Upper lobe of left lung (tissue), 6 donors: ENCODE measurements at regions not wholly inside any gene's neighbourhood (a gene's known extent, or its start where the extent isn't known, plus 50 kb on each side); places are given as distances from the start of the nearest gene placed in this dataset.
"Not testable (repeated sequence)": the region's sequence is repeated elsewhere in the genome, so short reads cannot be mapped to it uniquely, and the experiment has no call there.

Source experiments
- ATAC-seq, 2 donors: fragments of 200-7000 bp; cut with Tn5 transposase; one replicate each; pipeline ENCODE4 v1.9.1; 2022; ENCODE audit warnings: mild to moderate bottlenecking in 2 of 2, moderate library complexity in 2 of 2; ENCODE audit not compliant: low FRiP score in 2 of 2
- DNase-seq, 2 donors: peaks; one replicate each; pipeline ENCODE4 v3.0.0-alpha.2; 2019 to 2020
- H3K27ac ChIP-seq, 4 donors: fragments of 200-600 bp; sonication (generic); one replicate each; pipeline ENCODE4 v1.5.1; 2016 to 2019
- H3K27me3 ChIP-seq, 4 donors: fragments of 200-600 bp; sonication (generic); one replicate each; pipeline ENCODE4 v1.5.1; 2017 to 2019
- H3K36me3 ChIP-seq, 4 donors: fragments of 200-600 bp; sonication (generic); one replicate each; pipeline ENCODE4 v1.5.1; 2016 to 2019
- H3K4me1 ChIP-seq, 4 donors: fragments of 200-600 bp; sonication (generic); one replicate each; pipeline ENCODE4 v1.5.1; 2018 to 2019
- H3K4me3 ChIP-seq, 4 donors: fragments of 200-600 bp; sonication (generic); one replicate each; pipeline ENCODE4 v1.5.1; 2017 to 2019; ENCODE audit warnings: mild to moderate bottlenecking in 2 of 4, moderate library complexity in 1 of 4
- H3K9me3 ChIP-seq, 4 donors: fragments of 200-600 bp; sonication (generic); one replicate each; pipeline ENCODE4 v1.5.1; 2018 to 2019
- WGBS, 2 donors: methylation state at CpG; one replicate each; pipeline ENCODE4 v1.1.5; 2017 to 2018; 5-methylcytosine and 5-hydroxymethylcytosine counted together
- donor health status: DM: no; HTN: no; CAD: no; lungs with moderate emphysema.
- donor health status: DM: no; HTN: yes; CAD: no; lungs with severe emphysema.

DNA sequence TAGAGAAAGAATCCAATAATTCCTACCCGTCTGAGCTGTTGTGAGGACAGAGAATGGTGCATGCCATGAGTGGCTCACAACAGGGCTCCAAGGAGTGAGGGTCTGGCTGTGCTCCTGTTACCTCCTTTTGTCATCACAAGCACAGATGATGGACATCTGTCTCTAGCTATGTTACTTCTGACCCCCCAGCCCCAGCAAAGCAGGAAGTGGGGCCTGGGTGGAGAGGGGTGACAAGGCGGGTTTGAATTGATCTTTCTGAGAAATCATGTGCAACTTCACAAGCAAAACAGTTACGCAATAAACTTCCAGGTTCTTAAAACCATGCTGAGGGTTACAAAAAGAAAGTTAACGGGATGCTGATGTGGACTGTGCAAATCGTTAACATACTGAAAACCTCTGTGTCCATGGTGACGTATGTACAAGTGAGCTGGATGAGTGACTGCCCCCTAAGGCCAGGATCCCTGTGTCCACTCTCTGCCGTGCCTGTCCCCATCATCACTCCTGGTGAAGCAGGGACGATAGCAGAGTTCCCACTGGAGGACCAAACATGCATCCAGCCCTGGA lies 254.7 kb downstream of the BCL2L11 start:
- not testable (repeated sequence) for H3K36me3 ChIP-seq, H3K9me3 ChIP-seq, ATAC-seq, H3K27me3 ChIP-seq, DNase-seq, H3K27ac ChIP-seq, H3K4me1 ChIP-seq, H3K4me3 ChIP-seq
- 64 to 81% methylated on average over 7 to 8 of the region's 8 CpGs for WGBS, 2 donors

DNA sequence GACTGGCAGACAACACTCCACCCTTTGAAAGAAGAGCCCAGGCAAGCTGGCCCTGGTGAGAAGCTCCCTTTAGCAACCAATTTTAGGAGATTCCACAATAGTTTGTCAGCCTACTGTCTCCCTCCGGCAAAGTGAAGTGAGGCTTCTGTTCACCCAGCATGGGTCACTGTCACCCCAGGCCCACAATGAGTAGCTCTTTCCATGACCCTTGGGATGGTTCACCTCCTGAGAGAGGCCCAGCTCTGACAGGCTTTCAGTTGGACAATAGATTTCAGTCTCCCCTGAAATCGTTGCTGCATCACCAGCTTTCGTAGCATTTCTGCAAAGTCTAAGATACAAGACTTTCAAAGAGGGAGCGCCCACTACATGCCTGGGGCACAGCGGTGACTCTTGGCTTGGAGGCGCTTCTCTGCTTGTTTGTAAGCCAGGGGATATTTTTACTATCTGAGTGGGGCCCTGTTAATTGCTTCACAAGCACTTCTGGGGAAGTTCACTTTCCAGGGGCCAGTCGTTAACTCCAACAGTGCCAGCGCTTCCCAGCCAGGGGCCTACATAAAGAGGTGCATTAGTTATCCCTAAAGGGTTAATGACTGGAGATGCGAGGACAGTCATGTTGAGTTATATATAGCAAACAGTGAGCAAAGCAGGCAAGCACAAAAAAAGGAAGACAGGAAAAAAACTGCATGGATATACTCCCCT lies 255.7 kb downstream of the BCL2L11 start:
- H3K9me3 ChIP-seq, H3K27ac ChIP-seq, H3K4me1 ChIP-seq, H3K36me3 ChIP-seq, H3K4me3 ChIP-seq, H3K27me3 ChIP-seq, ATAC-seq, DNase-seq: not testable (repeated sequence)
- WGBS, 2 donors: 60% methylated on average over 3 of the region's 9 CpGs; no CpG with 5 or more reads in 1 of the 2 donors

DNA sequence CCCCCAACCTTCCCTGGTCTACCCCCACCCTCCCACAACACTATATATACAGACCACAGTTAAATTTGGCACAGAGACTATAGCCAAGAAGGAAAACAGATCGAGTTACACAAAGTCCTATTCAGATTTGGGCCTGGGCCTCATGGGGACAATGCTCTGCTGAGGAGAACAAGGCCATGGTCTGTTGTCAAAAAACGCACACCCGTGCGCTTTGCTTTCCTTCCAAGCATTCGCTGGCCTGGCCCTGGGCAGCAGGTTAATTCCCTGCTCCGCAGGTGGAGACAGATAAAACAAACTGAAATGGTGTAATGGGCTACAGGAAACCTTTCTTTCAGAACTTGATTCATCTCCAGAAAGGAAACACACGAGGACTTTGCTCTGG lies 256.2 kb downstream of the BCL2L11 start:
- H3K4me1 ChIP-seq, H3K36me3 ChIP-seq, DNase-seq, H3K9me3 ChIP-seq, H3K4me3 ChIP-seq, ATAC-seq, H3K27ac ChIP-seq, H3K27me3 ChIP-seq: not testable (repeated sequence)
- WGBS, 2 donors: 67% methylated on average over 6 of the region's 7 CpGs; no CpG with 5 or more reads in 1 of the 2 donors

DNA sequence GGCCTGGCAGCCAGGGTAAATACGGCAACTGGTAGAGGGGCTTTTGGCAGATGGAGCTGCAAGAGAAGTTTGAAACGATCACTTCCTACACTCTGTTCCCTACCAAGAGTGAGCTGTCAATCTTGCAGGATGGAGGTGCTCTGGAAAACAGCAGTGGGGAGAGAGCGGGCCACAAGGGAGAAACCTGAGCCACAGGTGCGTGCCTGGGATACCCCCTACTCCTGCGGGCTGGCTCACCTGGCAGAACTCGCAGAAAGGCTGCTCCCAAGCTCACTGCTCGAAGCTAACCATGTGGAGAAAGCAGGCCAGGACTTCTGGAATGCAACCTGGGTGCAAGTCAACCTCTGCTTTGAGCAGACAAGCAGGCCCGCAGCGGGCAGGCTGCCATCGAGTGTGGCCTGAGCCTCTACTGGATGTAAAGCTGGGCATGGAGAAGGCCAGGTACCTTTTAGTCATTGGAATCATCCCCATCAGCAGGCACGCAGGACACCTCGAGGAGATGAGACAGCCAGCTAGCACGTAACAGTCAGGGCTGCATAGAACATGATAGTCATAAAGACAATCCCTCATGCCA lies 256.8 kb downstream of the BCL2L11 start:
- WGBS, 2 donors: 60 to 100% methylated on average over 1 to 3 of the region's 13 CpGs
- H3K4me1 ChIP-seq, H3K4me3 ChIP-seq, H3K9me3 ChIP-seq, H3K36me3 ChIP-seq, H3K27ac ChIP-seq, H3K27me3 ChIP-seq, ATAC-seq: not testable (repeated sequence)
- peak in 1 of 2 donors; percentile 64 for DNase-seq

DNA sequence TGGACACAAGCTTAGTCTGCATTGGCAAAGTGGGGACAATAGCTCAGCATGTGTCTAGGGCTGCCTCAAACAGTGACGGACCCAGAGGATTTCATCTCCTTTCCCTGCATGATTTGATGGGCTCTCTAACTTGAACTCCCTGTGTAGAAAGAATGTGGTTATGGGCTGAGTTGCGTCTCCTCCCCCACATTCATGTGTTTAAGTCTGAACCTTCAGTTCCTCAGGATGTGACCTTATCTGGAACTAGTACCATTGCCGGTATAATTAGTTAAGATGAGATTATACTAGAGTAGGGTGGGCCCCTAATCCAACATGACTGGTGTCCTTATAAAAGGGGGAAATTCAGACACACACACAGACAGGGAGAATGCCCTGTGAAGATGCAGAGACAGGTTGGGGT lies 257.6 kb downstream of the BCL2L11 start:
- H3K36me3 ChIP-seq, H3K9me3 ChIP-seq, DNase-seq, H3K27ac ChIP-seq, ATAC-seq, H3K4me3 ChIP-seq, H3K4me1 ChIP-seq, H3K27me3 ChIP-seq: not testable (repeated sequence)
- no CpG with 5 or more reads among the region's 3 CpGs for WGBS, 2 donors

DNA sequence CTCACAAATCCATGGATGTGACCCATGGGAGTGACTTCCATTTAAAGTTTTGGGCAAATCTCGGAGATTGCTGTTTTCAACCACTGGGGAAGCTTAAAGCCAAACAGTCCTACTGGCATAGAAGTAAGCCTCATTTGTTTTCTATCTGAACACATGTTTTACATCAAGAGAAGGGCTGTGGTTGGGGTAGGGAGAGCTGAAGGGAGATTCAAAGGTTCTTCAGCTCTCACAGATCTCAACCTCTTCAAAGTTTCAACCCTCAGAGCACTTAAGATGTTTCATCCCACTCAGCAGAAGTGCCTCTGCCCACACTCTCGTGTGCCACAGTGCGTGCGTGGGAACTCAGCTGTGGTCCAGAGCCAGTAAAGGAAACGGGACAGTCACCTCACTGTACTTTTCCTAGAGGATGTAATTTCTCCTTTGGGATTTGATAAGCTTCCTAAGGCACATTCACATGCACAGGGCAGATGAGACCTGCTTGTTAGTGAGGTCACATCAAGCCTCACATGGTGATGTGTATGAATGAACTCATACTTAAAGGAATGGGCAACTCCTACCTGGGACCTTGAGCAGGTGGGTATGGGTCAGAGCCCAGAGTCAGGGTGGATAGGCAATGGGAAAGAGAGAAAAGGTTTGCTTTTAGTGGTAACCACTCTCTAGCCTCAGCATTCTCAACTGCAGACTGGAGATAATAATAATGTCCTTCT lies 260.2 kb downstream of the BCL2L11 start:
- not testable (repeated sequence) for ATAC-seq
- 78% methylated on average over 4 of the region's 5 CpGs; no CpG with 5 or more reads in 1 of the 2 donors for WGBS, 2 donors

DNA sequence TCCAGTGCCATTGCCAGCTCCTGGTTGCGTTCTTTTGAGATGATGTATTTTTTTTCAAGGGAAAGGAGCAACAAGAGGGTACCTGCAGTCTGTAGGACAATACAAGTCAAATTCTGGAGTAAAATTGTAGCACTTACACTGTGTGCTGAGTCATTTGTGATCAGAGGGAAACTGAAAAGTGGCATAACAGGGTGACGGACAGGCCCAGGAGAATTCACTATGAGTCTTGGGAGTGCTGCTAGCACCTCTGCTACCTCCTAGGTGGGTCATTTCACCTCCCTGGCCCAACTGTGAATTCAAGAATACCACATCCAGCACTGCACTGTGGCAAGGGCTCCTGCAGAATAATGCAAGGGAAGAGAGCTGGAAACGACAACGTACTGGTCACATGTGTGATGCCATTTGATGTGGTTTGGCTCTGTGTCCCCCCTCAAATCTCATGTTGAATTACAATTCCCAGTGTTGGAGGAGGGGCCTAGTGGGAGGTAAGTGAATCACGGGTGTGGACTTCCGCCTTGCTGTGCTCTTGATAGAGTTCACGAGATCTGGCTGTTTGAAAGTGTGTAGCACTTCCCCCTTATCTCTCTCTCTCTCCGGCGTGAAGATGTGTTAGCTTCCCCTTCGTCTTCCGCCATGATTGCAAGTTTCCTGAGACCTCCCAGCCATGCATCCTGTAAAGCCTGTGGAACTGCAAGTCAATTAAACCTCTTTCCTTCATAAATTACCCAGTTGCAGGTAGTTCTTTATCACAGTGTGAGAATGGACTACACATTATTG lies 261.0 kb downstream of the BCL2L11 start:
- not testable (repeated sequence) for H3K27ac ChIP-seq
- WGBS, 2 donors: 77 to 86% methylated on average over 2 to 5 of the region's 11 CpGs

More for the DNA sequence above, 260.2 kb downstream of the BCL2L11 start:
- DNase-seq, H3K9me3 ChIP-seq, H3K4me3 ChIP-seq, H3K36me3 ChIP-seq, H3K27me3 ChIP-seq, H3K4me1 ChIP-seq, H3K27ac ChIP-seq: not testable (repeated sequence)

DNA sequence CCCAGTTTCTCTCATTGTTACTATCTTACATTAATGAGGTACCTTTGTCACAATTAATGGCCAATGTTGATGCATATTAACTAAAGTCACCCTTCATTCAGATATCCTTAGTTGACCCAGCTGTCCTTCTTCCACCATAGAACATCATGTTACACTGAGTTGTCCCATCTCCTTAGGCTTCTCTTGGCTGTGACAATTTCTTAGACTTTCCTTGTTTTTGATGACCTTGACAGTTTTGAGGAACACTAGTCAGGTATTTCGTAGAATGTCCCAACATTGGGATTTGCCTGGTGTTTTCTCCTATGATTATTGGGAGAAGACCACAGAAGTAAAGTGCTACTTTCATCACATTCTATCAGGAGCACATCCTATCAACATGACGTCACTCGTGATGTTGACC lies 261.8 kb downstream of the BCL2L11 start:
- H3K27me3 ChIP-seq, DNase-seq, H3K9me3 ChIP-seq, H3K4me3 ChIP-seq, H3K36me3 ChIP-seq, H3K27ac ChIP-seq, H3K4me1 ChIP-seq, ATAC-seq: not testable (repeated sequence)
- WGBS, 2 donors: 92 to 100% methylated on average over 2 of the region's 3 CpGs

More for the DNA sequence above, 261.0 kb downstream of the BCL2L11 start:
- not testable (repeated sequence) for DNase-seq, H3K36me3 ChIP-seq, H3K9me3 ChIP-seq, H3K27me3 ChIP-seq, H3K4me1 ChIP-seq, H3K4me3 ChIP-seq, ATAC-seq

DNA sequence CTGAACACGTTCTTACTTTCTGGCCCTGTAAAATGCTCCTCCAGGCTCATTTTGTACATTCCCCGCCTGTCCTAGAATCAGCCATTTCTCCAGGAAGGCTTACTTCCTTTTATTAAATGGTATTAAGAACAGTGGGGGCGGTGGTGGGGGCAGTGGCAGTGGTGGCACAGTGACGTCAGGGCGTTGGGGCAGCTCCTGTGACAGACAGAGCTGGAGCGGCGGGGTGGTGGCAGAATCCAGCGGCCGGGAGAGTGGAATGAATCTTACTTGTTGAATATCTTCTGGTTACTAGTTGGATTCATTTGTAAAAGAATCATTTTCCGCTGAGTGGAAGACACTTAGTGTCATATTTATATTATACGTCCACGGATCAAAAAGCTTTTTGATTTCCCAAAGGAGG lies 262.6 kb downstream of the BCL2L11 start:
- H3K27ac ChIP-seq, ATAC-seq, H3K36me3 ChIP-seq, H3K4me1 ChIP-seq, H3K27me3 ChIP-seq, H3K9me3 ChIP-seq, H3K4me3 ChIP-seq: not testable (repeated sequence)
- WGBS, 2 donors: 87 to 89% methylated on average over 10 of the region's 12 CpGs
- DNase-seq: peak in 1 of 2 donors; percentile 38

DNA sequence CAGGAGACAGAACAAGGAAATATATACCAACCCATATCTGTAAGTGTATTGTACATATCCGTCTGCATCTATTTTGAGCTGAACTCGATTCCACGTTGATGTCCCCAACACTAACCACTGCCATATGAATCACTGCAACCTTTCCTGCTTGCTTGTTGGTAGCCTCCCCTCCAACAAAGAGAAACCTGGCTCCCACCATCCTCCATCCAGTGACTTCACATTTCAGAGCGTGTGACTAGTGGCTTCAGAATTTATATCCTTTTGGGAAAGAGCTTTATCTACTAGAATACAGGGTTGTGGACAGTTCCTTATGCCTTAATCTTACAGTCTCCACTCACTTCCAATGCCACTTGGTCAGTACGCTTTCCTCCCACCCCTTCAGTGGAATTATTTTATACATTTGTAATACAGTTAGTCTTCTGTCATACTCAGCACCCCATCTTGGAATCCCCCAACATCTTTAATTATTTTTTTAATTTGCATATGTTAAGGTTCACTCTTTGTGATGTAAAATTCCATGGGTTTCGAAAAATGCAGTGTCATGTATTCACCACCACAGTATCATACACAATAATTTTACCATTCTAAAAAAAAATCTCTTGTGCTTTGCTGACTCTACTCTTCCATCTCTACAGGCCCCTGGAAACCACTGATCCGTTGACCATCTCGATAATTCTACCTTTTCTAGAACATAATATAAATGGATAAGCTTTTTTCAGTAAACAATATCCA lies 264.7 kb downstream of the BCL2L11 start:
- WGBS, 2 donors: 88 to 96% methylated on average over 7 to 8 of the region's 8 CpGs
- H3K36me3 ChIP-seq, DNase-seq, ATAC-seq, H3K4me1 ChIP-seq, H3K27ac ChIP-seq, H3K9me3 ChIP-seq, H3K4me3 ChIP-seq, H3K27me3 ChIP-seq: not testable (repeated sequence)

DNA sequence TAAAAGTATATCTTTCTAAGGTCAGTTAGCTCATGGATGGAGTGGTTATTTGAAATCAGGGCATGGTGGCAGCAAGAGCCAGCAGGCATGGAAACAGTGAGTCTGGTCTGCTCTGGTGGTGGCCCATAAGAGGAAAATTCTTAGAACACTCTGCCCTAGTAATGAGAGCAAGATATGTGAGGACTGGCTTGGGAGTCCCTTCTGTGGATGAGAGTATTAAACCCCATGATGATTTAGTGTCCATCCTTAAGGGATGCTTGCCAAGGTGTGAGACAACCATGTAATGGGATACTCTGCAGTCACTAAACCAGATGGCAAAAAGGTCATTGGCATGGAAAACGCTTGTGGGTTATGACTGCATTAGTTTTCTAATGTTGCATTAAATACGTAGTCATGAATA lies 269.9 kb downstream of the BCL2L11 start:
- no CpG with 5 or more reads among the region's 2 CpGs for WGBS, 2 donors

More for the DNA sequence above, 269.9 kb downstream of the BCL2L11 start:
- DNase-seq, H3K4me3 ChIP-seq, H3K36me3 ChIP-seq, H3K27ac ChIP-seq, H3K27me3 ChIP-seq, ATAC-seq, H3K9me3 ChIP-seq, H3K4me1 ChIP-seq: not testable (repeated sequence)
